Mesenchymal stem cell (in vitro differentiated cells and primary cell): ENCODE measurements at regions not wholly inside any gene's neighbourhood (a gene's known extent, or its start where the extent isn't known, plus 50 kb on each side); places are given as distances from the start of the nearest gene placed in this dataset.

Experiments
- DNase-seq: peaks from one replicate; pipeline ENCODE4 v3.0.0-alpha.2; 2013
- H2AFZ ChIP-seq: one replicate; pipeline ENCODE4 v1.6.1; 2013; ENCODE audit warnings: low read depth, mild to moderate bottlenecking, control low read depth, inconsistent platforms, low read length, moderate library complexity
- H2AK5ac ChIP-seq: 2 replicates; pipeline ENCODE4 v1.6.1; 2013; ENCODE audit warnings: low read length, moderate library complexity, mild to moderate bottlenecking, inconsistent platforms; ENCODE audit not compliant: severe bottlenecking
- H2BK120ac ChIP-seq: one replicate; pipeline ENCODE4 v1.6.1; 2013; ENCODE audit warnings: low read depth, mild to moderate bottlenecking, inconsistent platforms, low read length, moderate library complexity
- H2BK12ac ChIP-seq, 2 experiments: one replicate each; pipeline ENCODE4 v1.6.1; 2013; ENCODE audit warnings: inconsistent platforms in 2 of 2, low read length in 2 of 2, mild to moderate bottlenecking in 2 of 2, moderate library complexity in 2 of 2, control low read depth in 1 of 2
- H2BK15ac ChIP-seq: one replicate; pipeline ENCODE4 v1.6.1; 2013; ENCODE audit warnings: mild to moderate bottlenecking, low read depth, inconsistent platforms; ENCODE audit not compliant: poor library complexity, severe bottlenecking
- H2BK5ac ChIP-seq: 2 replicates; pipeline ENCODE4 v1.6.1; 2013; ENCODE audit warnings: low read depth, mild to moderate bottlenecking, low read length, control low read depth, inconsistent platforms; ENCODE audit not compliant: poor library complexity, severe bottlenecking
- H3K14ac ChIP-seq, 2 experiments: one replicate each; pipeline ENCODE4 v1.6.1; 2013; ENCODE audit warnings: inconsistent platforms in 2 of 2, low read length in 2 of 2, control low read depth in 1 of 2, mild to moderate bottlenecking in 1 of 2, moderate library complexity in 1 of 2
- H3K18ac ChIP-seq, 2 experiments: one replicate each; pipeline ENCODE4 v1.6.1; 2013; ENCODE audit warnings: inconsistent platforms in 2 of 2, low read length in 2 of 2, control low read depth in 1 of 2, low read depth in 1 of 2, mild to moderate bottlenecking in 1 of 2
- H3K23ac ChIP-seq, 2 experiments: one replicate each; pipeline ENCODE4 v1.6.1; 2013; ENCODE audit warnings: inconsistent platforms in 2 of 2, low read length in 2 of 2, mild to moderate bottlenecking in 2 of 2, moderate library complexity in 2 of 2, control low read depth in 1 of 2
- H3K27ac ChIP-seq: 2 replicates; pipeline ENCODE4 v1.5.1; 2013; ENCODE audit warnings: mild to moderate bottlenecking, moderate library complexity, low read length, control low read depth, inconsistent platforms; ENCODE audit not compliant: poor library complexity, severe bottlenecking
- H3K27me3 ChIP-seq, 2 experiments: 2 replicates each; pipeline versions ENCODE4 v1.6.1 to v1.7.0; 2013; ENCODE audit warnings: low read length in 2 of 2, mild to moderate bottlenecking in 2 of 2, moderate library complexity in 2 of 2, control low read depth in 1 of 2, inconsistent platforms in 1 of 2; ENCODE audit not compliant: control insufficient read depth in 1 of 2, insufficient read depth in 1 of 2
- H3K36me3 ChIP-seq, 2 experiments: 2 replicates each; pipeline versions ENCODE4 v1.6.1 to v1.7.0; 2013; ENCODE audit warnings: low read length in 2 of 2, control low read depth in 1 of 2, inconsistent platforms in 1 of 2, low read depth in 1 of 2, mild to moderate bottlenecking in 1 of 2; ENCODE audit not compliant: insufficient read depth in 2 of 2, control insufficient read depth in 1 of 2
- H3K4ac ChIP-seq, 2 experiments: one replicate each; pipeline ENCODE4 v1.6.1; 2013; ENCODE audit warnings: inconsistent platforms in 2 of 2, low read length in 2 of 2, mild to moderate bottlenecking in 2 of 2, moderate library complexity in 2 of 2, control low read depth in 1 of 2, low read depth in 1 of 2
- H3K4me1 ChIP-seq: 2 replicates; pipeline ENCODE4 v1.6.1; 2013; ENCODE audit warnings: low read depth, low read length, control low read depth; ENCODE audit not compliant: control insufficient read depth, insufficient read depth
- H3K4me2 ChIP-seq: 2 replicates; pipeline ENCODE4 v1.6.1; 2013; ENCODE audit warnings: low read length, mild to moderate bottlenecking, inconsistent platforms; ENCODE audit not compliant: poor library complexity, severe bottlenecking
- H3K4me3 ChIP-seq, 2 experiments: 2 replicates each; pipeline versions ENCODE4 v1.5.1 to v1.7.0; 2013; ENCODE audit warnings: low read length in 2 of 2, mild to moderate bottlenecking in 2 of 2, control low read depth in 1 of 2, low read depth in 1 of 2; ENCODE audit not compliant: insufficient read depth in 1 of 2
- H3K79me1 ChIP-seq: replicated peaks from 2 replicates; pipeline ENCODE4 v1.6.1; 2013; ENCODE audit warnings: mild to moderate bottlenecking, control low read depth, low read length, inconsistent platforms; ENCODE audit not compliant: poor library complexity, severe bottlenecking
- H3K9ac ChIP-seq: 2 replicates; pipeline ENCODE4 v1.7.0; 2013; ENCODE audit warnings: mild to moderate bottlenecking, low read length, moderate library complexity
- H3K9me3 ChIP-seq: 2 replicates; pipeline ENCODE4 v1.7.0; 2013; ENCODE audit warnings: mild to moderate bottlenecking, low read length; ENCODE audit not compliant: control insufficient read depth
- H4K8ac ChIP-seq: one replicate; pipeline ENCODE4 v1.6.1; 2013; ENCODE audit warnings: inconsistent platforms, mild to moderate bottlenecking, low read length, moderate library complexity
- H4K91ac ChIP-seq: one replicate; pipeline ENCODE4 v1.6.1; 2013; ENCODE audit warnings: mild to moderate bottlenecking, low read length, inconsistent platforms
- WGBS: methylation state at CpG from one replicate; pipeline ENCODE4 v1.1.7; 2013; ENCODE audit warnings: mixed read lengths; 5-methylcytosine and 5-hydroxymethylcytosine counted together

- Histone ChIP-seq H3K4me1 (no peaks in the 10 kb centered on the region), H2AK5ac (no peak overlapping the region), H3K4ac (no peak overlapping the region), H3K4me2 (no peak overlapping the region), H3K23ac (no peak overlapping the region), H2BK15ac (no peak overlapping the region), H3K9ac (no peak overlapping the region), H3K4me3 (no peak overlapping the region), H2AFZ (no peak overlapping the region), H3K14ac (no peak overlapping the region), H3K18ac (no peak overlapping the region), H3K9me3 (no peaks in the 10 kb centered on the region), H2BK12ac (no peak overlapping the region), H2BK5ac (no peak overlapping the region), H2BK120ac (no peak overlapping the region), H4K91ac (no peak overlapping the region), H3K36me3 (no peaks in the 10 kb centered on the region), H3K27ac (no peak overlapping the region), H3K79me1 (no peaks in the 10 kb centered on the region), H3K27me3 (peaks cover 0 to 71% of the 10 kb centered on the region in 2 experiments), H4K8ac (no peak overlapping the region)
- DNase-seq: no peak
- WGBS: 84% methylated on average over 20 of the region's 20 CpGs
These were observed 75.0 kb upstream of the SHANK2 start for GRCh38 chr11:71327156-71328085.

DNA sequence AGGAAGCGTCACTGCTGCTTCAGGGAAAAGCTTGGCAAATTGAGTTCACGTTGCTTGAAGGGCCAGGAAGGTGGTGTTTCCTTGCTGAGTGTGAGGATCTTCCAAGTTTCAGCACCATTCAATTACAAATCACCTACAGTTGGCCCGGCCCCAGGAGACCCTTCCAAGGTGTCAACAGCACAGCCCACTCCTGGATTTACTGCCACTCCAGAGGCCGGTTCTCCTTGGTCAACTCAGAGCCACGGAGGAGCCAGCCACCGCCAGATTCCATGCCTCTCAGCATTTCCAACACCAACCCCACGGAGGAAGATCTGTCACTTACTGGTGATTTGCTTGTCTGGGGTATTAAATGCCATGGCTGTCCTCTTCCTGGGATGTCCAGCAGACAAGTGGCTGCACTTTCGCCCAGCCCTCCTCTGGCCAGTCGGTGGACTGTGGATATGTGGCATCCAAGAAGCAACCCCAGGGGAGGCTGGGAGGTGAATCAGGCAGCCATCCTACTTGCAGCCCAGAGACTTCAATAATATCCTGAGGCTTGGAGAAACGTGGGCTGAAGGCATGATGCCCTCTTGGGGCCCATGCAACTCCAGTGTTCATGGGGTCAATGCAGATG, 74.1 kb upstream of the SHANK2 start:
- Histone ChIP-seq H3K4me3 (no peak overlapping the region), H3K9me3 (no peaks in the 10 kb centered on the region), H2AK5ac (no peak overlapping the region), H2AFZ (no peak overlapping the region), H2BK120ac (no peak overlapping the region), H3K14ac (no peak overlapping the region), H3K27me3 (peaks cover 0 to 75% of the 10 kb centered on the region in 2 experiments), H3K18ac (no peak overlapping the region), H4K8ac (no peak overlapping the region), H2BK12ac (no peak overlapping the region), H3K23ac (no peak overlapping the region), H4K91ac (no peak overlapping the region), H3K27ac (no peak overlapping the region), H3K36me3 (no peaks in the 10 kb centered on the region), H2BK15ac (no peak overlapping the region), H3K9ac (no peak overlapping the region), H2BK5ac (no peak overlapping the region), H3K79me1 (no peaks in the 10 kb centered on the region), H3K4me2 (no peak overlapping the region), H3K4me1 (no peaks in the 10 kb centered on the region), H3K4ac (no peak overlapping the region)
- 67% methylated on average over 9 of the region's 10 CpGs for WGBS
- DNase-seq: no peak

DNA sequence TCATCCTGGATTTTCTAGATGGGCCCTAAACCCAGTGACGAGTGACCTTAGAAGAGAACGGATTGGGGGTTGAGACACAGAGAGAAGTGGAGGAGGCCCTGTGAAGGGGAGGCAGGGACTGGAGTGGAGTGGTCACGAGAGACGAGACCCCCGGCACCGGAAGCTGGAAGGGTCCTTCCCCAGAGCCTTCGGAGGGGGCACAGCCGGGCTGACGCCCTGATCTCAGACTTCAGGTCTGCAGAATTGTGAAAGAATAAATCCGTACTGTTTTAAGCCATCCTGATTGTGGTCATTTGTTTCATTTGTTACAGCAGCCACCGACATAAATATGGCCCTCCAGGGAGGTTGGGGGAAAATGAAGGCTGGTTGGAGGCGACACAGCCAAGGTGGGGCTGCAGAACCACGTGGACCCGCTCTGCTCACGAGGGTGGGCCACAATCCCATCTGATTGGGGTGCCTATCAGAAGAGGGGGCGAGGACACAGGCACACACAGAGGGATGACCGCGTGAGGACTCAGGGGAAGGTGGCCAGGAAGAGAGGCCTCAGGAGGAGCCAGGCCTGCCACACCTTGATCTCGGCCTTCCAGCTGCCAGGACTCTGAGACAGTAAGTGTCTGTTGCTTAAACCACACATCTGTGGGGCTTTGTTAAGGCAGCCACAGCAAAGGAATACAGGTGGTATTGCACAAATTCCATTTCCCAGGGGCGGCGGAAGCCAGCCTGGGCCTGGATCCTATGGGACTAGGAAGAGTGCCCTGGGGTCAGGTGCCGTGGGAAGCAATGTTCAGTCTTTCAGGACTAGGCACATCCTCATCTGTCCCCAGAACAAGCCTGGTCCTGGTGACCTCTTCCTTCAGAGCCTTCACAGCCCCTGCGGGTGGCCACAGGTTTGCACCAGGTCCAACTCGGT, 73.3 kb upstream of the SHANK2 start:
- no peak for DNase-seq
- peaks cover 3 to 76% of the 10 kb centered on the region in 2 experiments for H3K27me3 ChIP-seq
- no peak overlapping the region for H3K4me2 ChIP-seq
- H2BK15ac ChIP-seq: no peak overlapping the region
- H3K9ac ChIP-seq: no peak overlapping the region
- no peak overlapping the region for H4K91ac ChIP-seq
- H3K4me1 ChIP-seq: no peaks in the 10 kb centered on the region
- H3K9me3 ChIP-seq: peaks cover 5% of the 10 kb centered on the region
- no peak overlapping the region for H2BK12ac ChIP-seq
- H3K23ac ChIP-seq: no peak overlapping the region
- no peak overlapping the region for H4K8ac ChIP-seq
- H2AFZ ChIP-seq: no peak overlapping the region
- H2AK5ac ChIP-seq: no peak overlapping the region
- 84% methylated on average over 23 of the region's 24 CpGs for WGBS
- no peaks in the 10 kb centered on the region for H3K79me1 ChIP-seq
- H3K18ac ChIP-seq: no peak overlapping the region
- no peak overlapping the region for H2BK120ac ChIP-seq
- H3K14ac ChIP-seq: no peak overlapping the region
- H3K4ac ChIP-seq: no peak overlapping the region
- H3K4me3 ChIP-seq: no peak overlapping the region
- H2BK5ac ChIP-seq: no peak overlapping the region
- no peaks in the 10 kb centered on the region for H3K36me3 ChIP-seq
- no peak overlapping the region for H3K27ac ChIP-seq
